Activated B cell treated with CpG ODN at 0.5 μM for 24 hours (primary cell): ENCODE measurements at regions not wholly inside any gene's neighbourhood (a gene's known extent, or its start where the extent isn't known, plus 50 kb on each side); places are given as distances from the start of the nearest gene placed in this dataset.

ENCODE experiments used
- ATAC-seq: fragments of 200-7000 bp; cut with Tn5 transposase; one replicate; pipeline ENCODE4 v1.10.0; 2021; ENCODE audit warnings: low read depth, mild to moderate bottlenecking, moderate library complexity
- CTCF ChIA-PET: fragments of 350-600 bp; sonication (Branson Sonifier 250); formaldehyde crosslinking; loops from one replicate; lab custom pipeline; 2021; ENCODE audit warnings: antibody characterized with exemption; lab: Charles Lee
- POLR2A ChIA-PET: fragments of 350-600 bp; sonication (Branson Sonifier 250); formaldehyde crosslinking; loops from one replicate; lab custom pipeline; 2021; ENCODE audit warnings: antibody characterized with exemption; lab: Charles Lee
- DNase-seq: peaks from one replicate; pipeline ENCODE4 v3.0.0; 2022
- H3K27ac Mint-ChIP-seq: one replicate; pipeline ENCODE4 v1.8.0; 2020; ENCODE audit warnings: mixed read lengths
- H3K27me3 Mint-ChIP-seq: one replicate; pipeline ENCODE4 v1.8.0; 2021; ENCODE audit warnings: mixed read lengths
- H3K36me3 Mint-ChIP-seq: one replicate; pipeline ENCODE4 v1.8.0; 2021; ENCODE audit warnings: low read depth, mixed read lengths
- H3K4me1 Mint-ChIP-seq: one replicate; pipeline ENCODE4 v1.8.0; 2021; ENCODE audit warnings: mixed read lengths
- H3K4me3 Mint-ChIP-seq: one replicate; pipeline ENCODE4 v1.8.0; 2020; ENCODE audit warnings: mild to moderate bottlenecking, mixed read lengths
- H3K9me3 Mint-ChIP-seq: one replicate; pipeline ENCODE4 v1.8.0; 2020; ENCODE audit warnings: mixed read lengths
- CTCF ChIP-seq: fragments of 200-600 bp; IDR thresholded peaks from one replicate; pipeline ENCODE4 v1.8.0; 2022; ENCODE audit warnings: antibody characterized with exemption, mild to moderate bottlenecking
- intact Hi-C: fragments of 100-400 bp; cut with micrococcal nuclease; formaldehyde crosslinking; loops from one replicate; pipeline ENCODE4 v1.15.1; 2024

GRCh38 chr5:2239201-2239910 lies 356.6 kb upstream of the IRX4 start:
- no peaks in the 10 kb centered on the region for H3K36me3 Mint-ChIP-seq
- intact Hi-C loops: no loop called here
- H3K4me3 Mint-ChIP-seq: no peak overlapping the region
- H3K9me3 Mint-ChIP-seq: peaks cover 14% of the 10 kb centered on the region
- no peak overlapping the region for H3K27ac Mint-ChIP-seq
- TF ChIP-seq CTCF: no peak
- no peaks in the 10 kb centered on the region for H3K4me1 Mint-ChIP-seq
- ATAC-seq (no peak), DNase-seq (no peak)
- POLR2A ChIA-PET: no interaction called here
- CTCF ChIA-PET: no interaction called here
- no peaks in the 10 kb centered on the region for H3K27me3 Mint-ChIP-seq

GRCh38 chr5:2238732-2239131 lies 356.0 kb upstream of the IRX4 start:
- DNase-seq (no peak), ATAC-seq (no peak)
- TF ChIP-seq CTCF: no peak
- CTCF ChIA-PET: no interaction called here
- Mint-ChIP-seq H3K4me3 (no peak overlapping the region), H3K27me3 (no peaks in the 10 kb centered on the region), H3K27ac (no peak overlapping the region), H3K4me1 (no peaks in the 10 kb centered on the region), H3K36me3 (no peaks in the 10 kb centered on the region), H3K9me3 (peaks cover 14% of the 10 kb centered on the region)
- POLR2A ChIA-PET: no interaction called here
- intact Hi-C loops: no loop called here

GRCh38 chr5:2227433-2227832 lies 344.7 kb upstream of the IRX4 start:
- H3K27ac Mint-ChIP-seq: no peak overlapping the region
- ATAC-seq: no peak
- H3K27me3 Mint-ChIP-seq: no peaks in the 10 kb centered on the region
- no peak for DNase-seq
- no peak overlapping the region for H3K4me3 Mint-ChIP-seq
- no peak for TF ChIP-seq CTCF
- intact Hi-C loops: no loop called here
- ChIA-PET CTCF (no interaction called here), POLR2A (no interaction called here)
- H3K9me3 Mint-ChIP-seq: no peaks in the 10 kb centered on the region
- no peaks in the 10 kb centered on the region for H3K4me1 Mint-ChIP-seq
- H3K36me3 Mint-ChIP-seq: no peaks in the 10 kb centered on the region

GRCh38 chr5:2224689-2225088 lies 342.0 kb upstream of the IRX4 start:
- POLR2A ChIA-PET: no interaction called here
- TF ChIP-seq CTCF: no peak
- CTCF ChIA-PET: no interaction called here
- Mint-ChIP-seq H3K36me3 (no peaks in the 10 kb centered on the region), H3K9me3 (no peaks in the 10 kb centered on the region), H3K4me1 (no peaks in the 10 kb centered on the region), H3K4me3 (no peak overlapping the region), H3K27me3 (no peaks in the 10 kb centered on the region), H3K27ac (no peak overlapping the region)
- intact Hi-C loops: no loop called here
- no peak for DNase-seq
- ATAC-seq: no peak

GRCh38 chr5:2223303-2223702 lies 340.6 kb upstream of the IRX4 start:
- Mint-ChIP-seq H3K4me1 (no peaks in the 10 kb centered on the region), H3K36me3 (no peaks in the 10 kb centered on the region), H3K27me3 (no peaks in the 10 kb centered on the region), H3K27ac (no peak overlapping the region), H3K4me3 (no peak overlapping the region), H3K9me3 (no peaks in the 10 kb centered on the region)
- no peak for ATAC-seq
- DNase-seq: no peak
- intact Hi-C loops: no loop called here
- TF ChIP-seq CTCF: no peak
- ChIA-PET POLR2A (no interaction called here), CTCF (no interaction called here)
